H9 (cell line): ENCODE measurements at regions not wholly inside any gene's neighbourhood (a gene's known extent, or its start where the extent isn't known, plus 50 kb on each side); places are given as distances from the start of the nearest gene placed in this dataset.

Experiments used
- DNase-seq: peaks from one replicate; pipeline ENCODE4 v3.0.0-alpha.2; 2017
- H2AFZ ChIP-seq: one replicate; pipeline ENCODE4 v1.6.1; 2013; ENCODE audit warnings: mild to moderate bottlenecking, low read length, control low read depth, moderate library complexity
- H2AK5ac ChIP-seq: 2 replicates; pipeline ENCODE4 v1.6.1; 2013; ENCODE audit warnings: low read length, control low read depth, mixed read lengths; ENCODE audit not compliant: insufficient read length
- H2BK120ac ChIP-seq: one replicate; pipeline ENCODE4 v1.6.1; 2013; ENCODE audit warnings: low read depth, mild to moderate bottlenecking, low read length, control low read depth, inconsistent platforms; ENCODE audit not compliant: poor library complexity, severe bottlenecking
- H2BK12ac ChIP-seq: 2 replicates; pipeline ENCODE4 v1.6.1; 2013; ENCODE audit warnings: low read length, control low read depth, mixed read lengths, low read depth; ENCODE audit not compliant: insufficient read length
- H2BK15ac ChIP-seq: 2 replicates; pipeline ENCODE4 v1.6.1; 2013; ENCODE audit warnings: low read depth, low read length, control low read depth
- H2BK20ac ChIP-seq: one replicate; pipeline ENCODE4 v1.6.1; 2013; ENCODE audit warnings: low read depth, mild to moderate bottlenecking, low read length, control low read depth, inconsistent platforms; ENCODE audit not compliant: poor library complexity, severe bottlenecking
- H2BK5ac ChIP-seq: 2 replicates; pipeline ENCODE4 v1.6.1; 2013; ENCODE audit warnings: low read length, control low read depth, mixed read lengths; ENCODE audit not compliant: insufficient read length
- H3K14ac ChIP-seq: 2 replicates; pipeline ENCODE4 v1.6.1; 2013; ENCODE audit warnings: low read length, control low read depth; ENCODE audit not compliant: insufficient read depth
- H3K18ac ChIP-seq: 2 replicates; pipeline ENCODE4 v1.6.1; 2013; ENCODE audit warnings: low read depth, mild to moderate bottlenecking, mixed read lengths, low read length, control low read depth; ENCODE audit not compliant: insufficient read length
- H3K23ac ChIP-seq: 2 replicates; pipeline ENCODE4 v1.6.1; 2013; ENCODE audit warnings: low read length, control low read depth, mixed read lengths, low read depth; ENCODE audit not compliant: insufficient read length
- H3K23me2 ChIP-seq: 2 replicates; pipeline ENCODE4 v1.6.1; 2013; ENCODE audit warnings: low read depth, mild to moderate bottlenecking, mixed read lengths, low read length, control low read depth; ENCODE audit not compliant: insufficient read length, poor library complexity, severe bottlenecking
- H3K27ac ChIP-seq: 2 replicates; pipeline ENCODE4 v1.5.1; 2013; ENCODE audit warnings: low read length, control low read depth, mixed read lengths, low read depth; ENCODE audit not compliant: insufficient read length
- H3K27me3 ChIP-seq: 2 replicates; pipeline ENCODE4 v1.6.1; 2013; ENCODE audit warnings: low read length, control low read depth, inconsistent platforms; ENCODE audit not compliant: insufficient read depth
- H3K4ac ChIP-seq: 2 replicates; pipeline ENCODE4 v1.6.1; 2013; ENCODE audit warnings: low read depth, mild to moderate bottlenecking, control low read depth, inconsistent platforms, low read length, moderate library complexity
- H3K4me1 ChIP-seq: 2 replicates; pipeline ENCODE4 v1.6.1; 2013; ENCODE audit warnings: low read length, control low read depth, inconsistent platforms; ENCODE audit not compliant: insufficient read depth
- H3K4me2 ChIP-seq: 2 replicates; pipeline ENCODE4 v1.6.1; 2013; ENCODE audit warnings: low read length, control low read depth, mixed read lengths; ENCODE audit not compliant: insufficient read length, insufficient read depth
- H3K56ac ChIP-seq: 2 replicates; pipeline ENCODE4 v1.6.1; 2013; ENCODE audit warnings: low read depth, mild to moderate bottlenecking, mixed read lengths, low read length, control low read depth; ENCODE audit not compliant: insufficient read length
- H3K79me1 ChIP-seq: 2 replicates; pipeline ENCODE4 v1.6.1; 2013; ENCODE audit warnings: low read depth, mild to moderate bottlenecking, moderate library complexity, low read length, control low read depth, inconsistent platforms; ENCODE audit not compliant: insufficient read depth, poor library complexity, severe bottlenecking
- H3K79me2 ChIP-seq: 2 replicates; pipeline ENCODE4 v1.6.1; 2013; ENCODE audit warnings: low read length, control low read depth, inconsistent platforms; ENCODE audit not compliant: insufficient read depth
- H3K9ac ChIP-seq: 2 replicates; pipeline ENCODE4 v1.6.1; 2013; ENCODE audit warnings: low read length, control low read depth, mixed read lengths; ENCODE audit not compliant: insufficient read length; ENCODE audit errors: extremely low read depth
- H3K9me3 ChIP-seq: one replicate; pipeline ENCODE4 v1.6.1; 2013; ENCODE audit warnings: low read depth, low read length, inconsistent platforms; ENCODE audit not compliant: control insufficient read depth
- H3T11ph ChIP-seq: one replicate; pipeline ENCODE4 v1.6.1; 2013; ENCODE audit warnings: mild to moderate bottlenecking, low read length, control low read depth, inconsistent platforms
- H4K20me1 ChIP-seq: one replicate; pipeline ENCODE4 v1.6.1; 2013; ENCODE audit not compliant: control insufficient read depth, insufficient read length, insufficient read depth
- H4K5ac ChIP-seq: 2 replicates; pipeline ENCODE4 v1.6.1; 2013; ENCODE audit warnings: low read depth, mild to moderate bottlenecking, mixed read lengths, low read length, control low read depth; ENCODE audit not compliant: insufficient read length
- H4K8ac ChIP-seq: replicated peaks from 2 replicates; pipeline ENCODE4 v1.6.1; 2013; ENCODE audit warnings: low read length, control low read depth, mixed read lengths, low read depth; ENCODE audit not compliant: insufficient read length
- H4K91ac ChIP-seq: 2 replicates; pipeline ENCODE4 v1.6.1; 2013; ENCODE audit warnings: low read depth, mild to moderate bottlenecking, moderate library complexity, mixed read lengths, low read length, control low read depth; ENCODE audit not compliant: insufficient read length
- H3K27ac Mint-ChIP-seq, 3 experiments: 2 replicates in 2 of 3; 3 replicates in 1 of 3; pipeline ENCODE4 v1.8.0; 2020 to 2021; ENCODE audit warnings: mixed read lengths in 3 of 3, mild to moderate bottlenecking in 1 of 3, moderate library complexity in 1 of 3
- H3K27me3 Mint-ChIP-seq: 2 replicates; pipeline ENCODE4 v1.8.0; 2021; ENCODE audit warnings: low read depth, mild to moderate bottlenecking, moderate library complexity, mixed read lengths
- H3K36me3 Mint-ChIP-seq, 3 experiments: 2 replicates in 2 of 3; 3 replicates in 1 of 3; pipeline ENCODE4 v1.8.0; 2020 to 2021; ENCODE audit warnings: low read depth in 3 of 3, mixed read lengths in 3 of 3; ENCODE audit not compliant: insufficient read depth in 1 of 3
- H3K4me1 Mint-ChIP-seq, 2 experiments: 2 replicates each; pipeline ENCODE4 v1.8.0; 2020; ENCODE audit warnings: mixed read lengths in 2 of 2
- H3K4me3 Mint-ChIP-seq, 2 experiments: 2 replicates in 1 of 2; 3 replicates in 1 of 2; pipeline ENCODE4 v1.8.0; 2020 to 2021; ENCODE audit warnings: mild to moderate bottlenecking in 2 of 2, mixed read lengths in 2 of 2, moderate library complexity in 1 of 2
- H3K9me3 Mint-ChIP-seq, 2 experiments: 2 replicates in 1 of 2; 3 replicates in 1 of 2; pipeline ENCODE4 v1.8.0; 2020; ENCODE audit warnings: mild to moderate bottlenecking in 2 of 2, mixed read lengths in 2 of 2, moderate library complexity in 1 of 2
- WGBS: extraction: QIAGEN DNeasy Blood & Tissue Kit; methylation state at CpG from one replicate; pipeline ENCODE4 v1.1.7; 2013; ENCODE audit warnings: missing lambda C conversion rate, low lambda C conversion rate, mixed read lengths; ENCODE audit not compliant: insufficient read length; ENCODE audit errors: extremely low coverage; 5-methylcytosine and 5-hydroxymethylcytosine counted together
- TF ChIP-seq, protein P1 (sequence below): fragments of 200-600 bp; sonication (generic); conservative IDR thresholded peaks from 3 replicates; pipeline ENCODE4 v1.8.0; 2021; ENCODE audit warnings: antibody characterized with exemption, mild to moderate bottlenecking

DNA sequence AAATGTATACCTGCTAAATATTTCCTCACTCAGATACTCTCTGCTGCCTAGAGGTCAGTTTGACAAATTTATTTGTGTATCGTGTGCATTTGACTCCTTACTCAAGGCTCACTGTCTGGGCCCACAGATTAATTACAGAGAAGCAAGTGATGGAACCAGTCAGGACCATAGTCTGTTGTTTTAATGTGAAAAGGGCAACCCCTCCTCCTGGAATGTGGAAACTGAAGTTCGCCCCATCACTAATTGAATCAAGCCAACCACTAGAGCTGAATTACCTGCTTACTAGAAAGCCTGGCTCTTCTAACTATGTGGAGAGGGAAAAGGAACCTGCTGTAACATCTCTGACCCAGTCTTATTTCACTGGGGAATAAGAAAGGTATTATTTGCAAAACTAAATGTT lies 199.9 kb upstream of the KRR1 start:
- Histone ChIP-seq H3K27ac (no peak overlapping the region), H3K27me3 (no peaks in the 10 kb centered on the region), H2AFZ (no peak overlapping the region), H4K8ac (no peak overlapping the region), H2BK120ac (no peak overlapping the region), H3K79me1 (no peaks in the 10 kb centered on the region), H4K20me1 (no peaks in the 10 kb centered on the region), H4K5ac (no peak overlapping the region), H2AK5ac (no peak overlapping the region), H3K23me2 (no peaks in the 10 kb centered on the region), H3K4me1 (peaks cover 6% of the 10 kb centered on the region; the same call in 1 of the 2 replicates), H3K9ac (no peak overlapping the region), H2BK5ac (no peak overlapping the region), H3K23ac (no peak overlapping the region), H3K56ac (no peak overlapping the region), H3K14ac (no peak overlapping the region), H2BK15ac (no peak overlapping the region), H3K9me3 (no peaks in the 10 kb centered on the region), H2BK20ac (no peak overlapping the region), H3T11ph (no peak overlapping the region), H3K79me2 (no peaks in the 10 kb centered on the region), H3K4me2 (no peak overlapping the region), H4K91ac (no peak overlapping the region), H3K18ac (no peak overlapping the region), H3K4ac (no peak overlapping the region), H2BK12ac (no peak overlapping the region)
- no peak overlapping the region for H3K4me3 Mint-ChIP-seq
- TF ChIP-seq, protein P1, sequence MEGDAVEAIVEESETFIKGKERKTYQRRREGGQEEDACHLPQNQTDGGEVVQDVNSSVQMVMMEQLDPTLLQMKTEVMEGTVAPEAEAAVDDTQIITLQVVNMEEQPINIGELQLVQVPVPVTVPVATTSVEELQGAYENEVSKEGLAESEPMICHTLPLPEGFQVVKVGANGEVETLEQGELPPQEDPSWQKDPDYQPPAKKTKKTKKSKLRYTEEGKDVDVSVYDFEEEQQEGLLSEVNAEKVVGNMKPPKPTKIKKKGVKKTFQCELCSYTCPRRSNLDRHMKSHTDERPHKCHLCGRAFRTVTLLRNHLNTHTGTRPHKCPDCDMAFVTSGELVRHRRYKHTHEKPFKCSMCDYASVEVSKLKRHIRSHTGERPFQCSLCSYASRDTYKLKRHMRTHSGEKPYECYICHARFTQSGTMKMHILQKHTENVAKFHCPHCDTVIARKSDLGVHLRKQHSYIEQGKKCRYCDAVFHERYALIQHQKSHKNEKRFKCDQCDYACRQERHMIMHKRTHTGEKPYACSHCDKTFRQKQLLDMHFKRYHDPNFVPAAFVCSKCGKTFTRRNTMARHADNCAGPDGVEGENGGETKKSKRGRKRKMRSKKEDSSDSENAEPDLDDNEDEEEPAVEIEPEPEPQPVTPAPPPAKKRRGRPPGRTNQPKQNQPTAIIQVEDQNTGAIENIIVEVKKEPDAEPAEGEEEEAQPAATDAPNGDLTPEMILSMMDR = no peak
- H3K36me3 Mint-ChIP-seq = no peaks in the 10 kb centered on the region
- H3K27me3 Mint-ChIP-seq = no peaks in the 10 kb centered on the region
- H3K27ac Mint-ChIP-seq = peak overlapping the region in 2 of 3 experiments; percentile 27 to 36; a peak in 1 of 7 replicates
- WGBS = no CpG with 5 or more reads among the region's 2 CpGs
- H3K9me3 Mint-ChIP-seq = no peaks in the 10 kb centered on the region
- peaks cover 30 to 38% of the 10 kb centered on the region in 2 experiments for H3K4me1 Mint-ChIP-seq
- no peak for DNase-seq
